NCI-H2107 (cell line): ENCODE measurements at regions not wholly inside any gene's neighbourhood (a gene's known extent, or its start where the extent isn't known, plus 50 kb on each side); places are given as distances from the start of the nearest gene placed in this dataset.

Experiments
- DNase-seq: peaks from one replicate; lab custom pipeline; 2025; lab: John Stamatoyannopoulos, UW

DNA sequence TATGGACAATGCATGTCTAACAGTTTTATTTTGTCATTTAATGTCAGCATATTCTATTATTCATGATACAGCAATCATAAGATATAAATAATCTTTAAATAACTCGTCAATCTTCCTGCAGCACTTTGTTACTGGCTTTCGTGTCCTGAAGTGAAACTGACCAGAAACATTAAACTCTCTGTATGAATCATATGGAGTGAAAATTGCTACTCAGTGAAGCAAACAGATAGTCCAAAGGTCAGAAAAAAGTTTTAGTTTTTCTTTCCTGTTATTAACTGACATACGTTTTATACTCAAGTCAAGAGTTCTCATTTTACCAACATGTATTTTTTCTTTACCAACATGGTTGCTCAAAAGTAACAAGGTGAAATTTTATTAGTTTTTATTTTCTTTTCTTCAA is 106.8 kb upstream of the GALNT5 start:
- DNase-seq = no peak

DNA sequence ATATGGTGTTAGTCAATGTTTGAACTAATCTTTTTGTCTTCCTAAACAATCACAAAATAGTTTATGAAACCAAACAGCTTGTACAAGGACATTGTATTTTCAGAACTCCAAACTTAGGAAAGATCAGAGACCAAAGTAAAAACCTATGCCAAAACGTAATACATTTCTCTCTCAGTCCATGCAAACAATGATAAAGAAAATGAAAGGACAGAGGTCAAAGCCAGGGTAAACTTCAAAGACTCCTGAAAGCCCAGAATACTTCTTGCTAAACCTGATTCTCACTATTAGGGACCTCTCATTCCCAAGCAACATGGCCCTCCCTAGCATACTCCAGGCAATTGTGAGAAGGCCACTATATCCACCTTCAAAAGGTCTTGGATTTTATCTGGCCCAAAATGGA is 105.1 kb upstream of the GALNT5 start:
- no peak for DNase-seq

DNA sequence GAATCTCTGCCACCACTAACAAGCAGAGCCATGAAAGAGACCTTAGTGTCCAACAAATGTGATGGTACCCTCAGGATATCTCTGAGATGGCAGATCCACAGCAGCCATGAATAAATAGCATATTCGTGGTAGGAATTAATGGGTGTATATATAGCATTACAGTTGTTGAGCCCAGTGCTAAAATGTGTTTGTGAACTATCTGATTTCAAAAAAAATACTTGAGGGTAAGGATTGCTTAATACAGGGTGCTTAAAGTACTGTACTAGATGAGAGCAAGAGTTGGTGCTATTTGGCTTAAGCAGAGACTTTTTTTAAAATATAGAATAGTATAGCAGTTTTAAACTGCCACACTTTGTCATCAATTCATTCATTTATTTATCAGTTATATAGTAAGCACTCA is 101.5 kb upstream of the GALNT5 start:
- DNase-seq = no peak

DNA sequence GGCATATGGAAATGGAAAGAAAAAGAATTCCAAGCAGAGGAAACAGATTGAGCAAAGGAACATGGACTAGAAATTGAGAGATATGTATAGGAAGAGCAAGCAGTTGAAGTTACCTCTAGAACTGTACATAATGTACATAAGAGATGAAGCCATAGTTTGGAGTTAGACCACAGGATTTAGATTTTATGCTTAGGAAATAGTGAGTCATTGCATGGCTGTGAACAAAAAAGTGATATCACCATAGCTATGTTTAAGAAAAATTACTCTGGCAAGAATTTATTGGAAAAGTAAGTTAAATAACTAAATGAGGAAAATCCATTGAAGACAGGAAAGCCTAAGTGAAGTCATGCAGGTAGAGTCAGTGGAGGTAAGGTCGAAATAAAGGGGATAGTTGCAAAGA is 99.4 kb upstream of the GALNT5 start:
- no peak for DNase-seq

DNA sequence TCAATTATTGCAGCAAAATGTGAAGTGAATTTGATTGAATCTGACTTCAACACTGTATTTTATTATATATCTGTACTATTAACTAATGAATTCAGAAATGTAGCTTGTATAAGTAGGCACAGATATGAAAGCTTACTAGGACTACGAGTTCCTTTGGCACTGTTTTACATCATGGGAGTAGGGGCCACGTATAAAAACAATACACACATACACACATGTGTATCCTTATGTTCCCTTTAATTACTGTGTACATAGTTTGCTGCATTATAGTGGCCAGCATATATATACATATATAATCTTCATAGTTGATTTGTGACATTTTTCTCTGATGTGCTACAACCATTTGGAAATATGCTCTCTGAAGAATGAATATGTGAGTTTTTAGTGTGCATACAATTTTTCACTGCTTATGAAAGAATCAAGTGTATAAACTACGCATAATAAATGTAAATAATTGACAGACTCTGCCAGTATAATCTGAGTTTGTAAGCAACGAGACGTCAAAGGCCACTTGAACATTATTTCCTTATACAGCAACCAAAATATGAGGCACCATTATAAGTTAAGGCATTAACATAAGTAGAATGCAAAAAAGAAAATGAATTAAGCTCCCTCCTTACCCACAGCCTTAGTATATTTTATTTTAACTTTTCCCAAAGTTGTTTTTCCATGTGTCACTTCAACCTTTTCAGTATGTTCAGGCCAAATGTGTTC is 98.1 kb upstream of the GALNT5 start:
- DNase-seq = no peak

DNA sequence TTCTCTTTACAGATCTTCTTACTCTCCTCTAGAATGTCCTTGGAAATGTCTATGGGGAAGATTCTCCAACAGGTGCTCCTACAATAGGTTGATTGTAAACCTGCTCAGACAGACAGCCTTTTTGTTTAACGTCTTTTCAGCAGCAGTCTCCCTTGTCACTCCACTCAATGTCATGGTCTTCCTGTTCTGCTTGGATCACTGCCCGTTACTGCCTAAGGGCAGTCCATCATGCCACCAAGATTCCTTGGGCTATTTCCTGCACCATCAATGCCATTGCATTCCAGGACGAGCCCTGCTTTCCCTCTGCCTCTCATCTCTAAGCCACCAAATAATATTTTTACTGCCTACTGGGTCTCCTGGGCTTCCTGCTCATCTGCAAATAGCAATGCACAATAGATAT is 97.4 kb upstream of the GALNT5 start:
- no peak for DNase-seq

DNA sequence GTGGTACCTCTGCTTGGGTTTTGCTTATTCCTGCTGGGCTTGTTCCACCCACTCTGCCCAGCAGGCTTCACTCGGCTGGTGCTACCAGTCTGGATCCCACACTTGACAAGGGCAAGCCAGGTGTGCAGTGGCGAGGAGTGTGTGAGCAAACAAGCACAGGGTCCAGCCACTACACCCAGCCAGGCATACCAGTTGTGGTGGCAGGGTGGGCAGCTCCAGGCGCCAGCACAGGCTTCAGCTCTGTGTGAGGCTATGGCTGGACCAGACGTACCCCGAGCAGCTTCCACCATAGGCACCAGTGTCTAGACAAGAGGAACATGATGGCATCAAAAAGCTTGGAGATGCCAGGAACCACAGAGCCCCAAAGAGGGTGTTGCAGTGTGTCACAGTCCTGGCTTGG is 93.1 kb upstream of the GALNT5 start:
- no peak for DNase-seq

DNA sequence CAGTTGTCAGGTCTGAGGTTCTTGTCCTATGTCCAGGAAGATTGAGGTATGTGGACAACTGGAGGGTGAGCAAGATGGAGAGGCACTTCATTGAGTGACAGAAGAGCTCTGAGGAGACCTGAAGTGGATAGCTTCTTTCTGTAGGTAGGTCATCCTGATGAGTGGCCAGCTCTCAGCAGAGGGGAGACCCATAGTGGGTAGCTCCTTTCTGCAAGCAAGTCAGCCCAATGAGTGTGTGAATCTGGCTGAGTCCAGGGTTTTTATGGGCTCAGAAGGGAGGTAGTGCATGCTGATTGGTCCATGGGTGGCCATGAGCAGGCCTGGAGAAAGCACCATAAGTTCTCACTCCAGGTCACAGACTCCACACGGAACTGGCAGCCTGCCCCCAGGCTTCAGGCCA is 92.6 kb upstream of the GALNT5 start:
- DNase-seq = no peak

DNA sequence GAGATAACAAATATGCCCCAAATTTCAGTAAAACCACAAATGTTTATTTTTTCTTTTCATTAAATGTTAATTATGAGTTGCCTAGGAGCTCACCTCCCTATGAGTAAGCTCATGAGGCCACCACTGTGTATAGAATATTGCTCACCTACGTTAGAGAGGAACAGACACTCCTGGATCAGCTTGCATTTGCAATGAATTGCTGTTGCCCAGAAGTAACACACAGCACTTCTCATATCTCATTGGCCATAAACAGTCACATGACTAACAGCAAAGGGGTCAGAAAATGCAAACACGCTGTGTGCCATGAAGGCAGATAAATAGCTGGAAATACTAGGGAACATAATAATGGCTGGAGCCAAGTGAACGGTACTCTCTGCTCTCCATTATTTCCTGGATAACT is 89.0 kb upstream of the GALNT5 start:
- no peak for DNase-seq

DNA sequence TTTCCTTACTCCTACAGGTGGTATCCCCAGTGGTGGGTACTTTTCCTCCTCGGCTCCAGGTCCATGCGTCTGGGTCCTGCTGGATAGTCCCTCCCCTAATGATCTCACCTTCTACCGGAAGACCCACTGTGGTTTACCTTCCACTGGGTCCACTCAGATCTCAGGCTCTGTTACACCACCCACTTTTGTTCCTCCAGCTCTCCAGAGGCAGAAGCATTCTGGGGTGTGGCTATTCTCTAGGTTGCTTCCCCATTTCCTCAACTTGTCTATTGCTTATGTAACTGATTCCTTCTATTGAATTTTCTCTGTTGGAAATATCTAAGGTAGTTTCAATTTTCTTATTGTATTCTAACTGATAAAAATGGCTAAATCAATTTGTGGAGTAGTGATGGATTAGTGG is 87.6 kb upstream of the GALNT5 start:
- no peak for DNase-seq

DNA sequence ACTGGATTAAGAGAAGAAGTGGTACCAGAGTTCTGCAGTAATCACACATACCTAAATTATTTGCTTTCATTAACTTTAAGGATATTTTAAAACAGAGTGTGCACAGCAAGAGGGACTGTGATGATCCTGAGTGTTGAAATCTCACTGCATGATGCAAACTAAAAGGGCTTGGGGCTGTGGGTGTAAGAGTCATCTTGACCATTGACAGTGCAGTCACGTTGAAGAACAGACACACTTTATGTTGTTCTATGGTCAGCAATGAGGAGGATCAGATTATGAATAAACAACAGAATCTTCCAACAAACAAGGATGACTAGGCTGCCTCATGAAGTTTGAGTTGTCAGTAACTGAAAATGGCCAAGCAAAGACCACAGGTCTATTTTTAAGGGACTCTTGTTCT is 87.2 kb upstream of the GALNT5 start:
- no peak for DNase-seq

DNA sequence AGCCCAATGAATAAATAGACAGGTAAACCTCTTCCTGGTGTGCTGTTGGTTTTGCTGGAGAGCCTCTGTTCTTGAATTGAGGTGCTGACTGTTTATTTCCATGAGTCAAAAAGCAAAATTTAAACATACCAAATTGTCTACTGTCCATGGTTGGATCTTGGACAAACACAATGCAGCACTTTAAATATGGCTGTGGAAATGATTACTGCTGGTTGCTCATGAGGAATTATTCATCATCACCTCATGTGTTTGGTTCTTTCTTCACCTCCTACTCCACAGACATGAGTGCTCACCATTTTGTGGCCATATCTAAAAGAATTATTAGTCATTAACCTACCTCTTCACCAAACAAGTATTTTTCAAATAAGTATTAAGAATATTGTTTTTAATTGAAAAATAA is 85.3 kb upstream of the GALNT5 start:
- DNase-seq = no peak

DNA sequence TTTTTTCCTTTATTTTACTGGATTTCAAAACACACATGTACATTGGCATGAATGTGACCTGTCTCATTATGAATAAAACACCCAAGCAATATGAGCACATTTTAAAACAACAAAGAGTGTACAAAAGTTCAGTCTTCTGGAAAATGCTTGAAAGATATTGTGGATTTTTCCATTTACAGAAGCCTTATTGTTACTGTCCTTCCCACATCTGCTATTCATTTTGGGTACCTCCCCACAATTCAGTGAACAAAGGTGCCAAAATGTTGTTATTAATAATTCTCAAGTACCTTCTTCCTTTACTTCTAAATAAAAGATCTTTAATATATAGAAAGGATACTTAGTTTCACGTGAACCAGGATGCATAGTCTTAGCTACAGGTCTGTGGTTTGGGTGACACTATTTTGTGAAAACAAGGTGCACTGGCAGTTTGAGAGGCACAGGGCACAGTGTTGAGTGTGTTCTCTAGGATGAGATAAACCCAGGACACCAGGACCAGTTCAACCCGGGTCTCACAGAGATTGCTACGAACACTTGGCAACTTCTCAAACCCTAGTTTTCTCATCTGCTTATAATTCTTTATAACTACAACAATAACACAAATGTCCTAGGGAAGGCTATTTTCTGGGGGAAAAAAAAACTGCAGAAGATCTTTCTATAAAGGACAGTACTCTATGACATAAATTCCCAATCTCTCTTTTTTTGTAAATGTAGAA is 84.5 kb upstream of the GALNT5 start:
- DNase-seq = no peak

DNA sequence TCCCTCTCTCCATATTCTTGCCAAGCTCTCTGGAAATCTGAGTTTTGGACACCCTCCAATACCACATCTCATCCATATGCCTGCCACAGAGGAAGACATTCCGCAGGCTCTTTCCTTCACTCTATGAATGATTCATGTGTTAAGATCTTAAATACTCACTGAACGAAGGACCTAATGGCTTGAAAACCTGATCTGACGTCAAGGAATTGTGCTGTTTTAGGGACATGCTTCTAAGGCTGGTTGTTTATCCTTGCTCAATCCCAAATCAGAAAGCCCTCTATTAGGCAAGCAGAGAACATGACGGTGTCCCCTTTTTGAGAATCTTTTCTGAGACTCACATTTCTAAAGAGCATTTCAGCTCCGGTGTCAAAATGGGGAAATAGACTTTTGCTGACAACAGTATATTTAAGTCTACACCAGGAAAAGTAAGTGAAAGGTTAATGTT is 83.7 kb upstream of the GALNT5 start:
- no peak for DNase-seq

DNA sequence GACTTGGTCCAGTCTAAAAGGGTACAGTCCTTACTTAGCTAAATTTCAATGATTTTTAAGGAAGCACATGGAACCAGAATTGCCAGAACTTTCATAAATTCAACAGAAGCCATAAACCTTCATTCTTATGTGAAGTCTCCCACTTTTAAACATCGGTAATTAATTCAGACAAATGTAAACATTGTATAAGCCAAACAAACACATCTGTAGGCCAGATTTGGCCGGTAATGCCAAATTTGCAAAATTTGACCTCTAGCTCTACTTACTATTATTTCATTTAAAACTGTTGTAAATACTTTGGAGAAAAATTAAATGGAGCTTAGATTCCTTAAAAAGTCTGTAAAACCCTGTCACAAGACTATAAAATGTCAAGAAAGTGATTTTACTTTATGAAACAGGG is 83.2 kb upstream of the GALNT5 start:
- no peak for DNase-seq

DNA sequence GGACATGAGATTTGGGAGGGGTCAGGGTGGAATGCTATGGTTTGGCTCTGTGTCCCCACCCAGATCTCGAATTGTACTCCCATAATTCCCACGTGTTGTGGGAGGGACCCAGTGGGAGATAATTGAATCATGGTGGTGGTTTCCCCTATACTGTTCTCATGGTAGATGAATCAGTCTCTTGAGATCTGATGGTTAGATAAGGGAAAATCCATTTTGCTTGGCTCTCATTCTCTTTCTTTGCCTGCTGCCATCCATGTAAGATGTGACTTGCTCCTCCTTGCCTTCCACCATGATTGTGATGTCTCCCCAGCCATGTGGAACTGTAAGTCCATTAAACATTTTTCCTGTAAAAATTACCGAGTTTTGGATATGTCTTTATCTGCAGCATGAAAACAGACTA is 80.9 kb upstream of the GALNT5 start:
- DNase-seq = no peak

DNA sequence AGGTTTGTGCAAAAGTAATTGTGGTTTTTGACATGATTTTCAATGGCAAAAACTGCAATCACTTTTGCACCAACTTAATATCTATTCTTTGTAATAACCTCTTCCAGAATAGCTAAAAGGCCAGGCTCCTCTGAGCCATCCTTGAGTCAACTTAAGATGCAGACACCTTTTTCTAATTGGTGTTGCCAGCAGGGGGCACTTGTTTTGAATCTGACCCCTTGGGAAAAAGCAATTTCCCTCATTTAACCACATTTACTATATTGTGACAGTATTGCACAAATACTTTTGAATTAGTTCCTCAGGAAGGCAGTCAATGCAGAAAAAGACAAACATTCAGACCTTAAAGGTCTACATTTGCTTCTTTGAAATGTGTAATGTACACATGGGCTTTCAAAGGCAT is 78.6 kb upstream of the GALNT5 start:
- DNase-seq = no peak

DNA sequence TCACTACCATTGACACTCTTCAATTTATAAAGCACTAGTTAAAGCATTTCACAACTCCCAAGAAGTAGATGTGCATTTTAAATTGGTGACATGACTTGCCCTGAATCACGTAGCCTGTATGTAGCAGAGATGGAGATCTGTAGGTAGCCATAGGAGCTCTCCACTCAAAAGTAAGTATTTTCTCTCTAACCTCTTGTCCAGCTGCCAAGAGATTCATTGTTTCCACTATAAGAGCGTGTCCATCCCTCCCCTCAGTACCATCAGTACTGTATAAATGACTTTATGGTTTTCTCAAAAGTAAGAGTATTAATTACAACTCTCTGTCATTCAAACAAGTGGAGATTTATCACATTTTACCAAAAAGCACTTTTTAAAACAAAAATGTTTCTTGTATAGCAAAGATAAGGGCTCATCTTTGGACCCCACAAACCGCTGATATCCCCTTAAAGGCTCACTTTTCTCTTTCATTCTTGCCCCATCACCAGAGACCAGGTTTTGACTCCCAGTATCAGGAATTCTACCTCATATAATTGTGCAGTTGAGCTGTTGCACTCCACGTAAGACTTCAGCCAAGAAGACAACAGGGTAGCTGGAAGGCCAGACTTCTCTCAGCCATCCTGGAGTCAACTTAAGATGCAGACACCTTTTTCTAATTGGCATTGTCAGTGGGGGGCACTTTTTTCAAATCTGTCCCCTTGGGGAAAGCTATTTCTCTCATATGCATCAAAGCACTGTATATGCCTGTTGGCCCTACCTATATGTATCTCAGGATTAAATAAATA is 78.0 kb upstream of the GALNT5 start:
- no peak for DNase-seq

DNA sequence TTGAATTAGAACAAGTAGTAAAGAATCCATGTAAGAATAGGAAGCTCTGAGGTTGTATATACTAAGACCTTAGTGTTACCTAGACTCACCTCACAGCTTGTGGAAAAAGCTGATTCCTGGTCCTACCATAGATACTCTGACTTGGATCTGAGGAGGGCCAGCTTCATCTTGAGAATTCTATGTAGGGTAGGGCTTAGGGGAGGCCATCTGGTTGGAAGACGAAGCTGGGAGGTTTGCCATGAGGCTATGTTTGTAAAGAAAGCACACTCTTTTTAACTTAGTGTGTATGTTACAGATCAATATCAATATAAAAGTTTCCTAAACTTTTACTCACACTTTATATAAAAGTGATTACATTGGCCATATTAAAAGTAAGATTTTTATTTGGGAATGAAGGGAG is 77.1 kb upstream of the GALNT5 start:
- DNase-seq = no peak

DNA sequence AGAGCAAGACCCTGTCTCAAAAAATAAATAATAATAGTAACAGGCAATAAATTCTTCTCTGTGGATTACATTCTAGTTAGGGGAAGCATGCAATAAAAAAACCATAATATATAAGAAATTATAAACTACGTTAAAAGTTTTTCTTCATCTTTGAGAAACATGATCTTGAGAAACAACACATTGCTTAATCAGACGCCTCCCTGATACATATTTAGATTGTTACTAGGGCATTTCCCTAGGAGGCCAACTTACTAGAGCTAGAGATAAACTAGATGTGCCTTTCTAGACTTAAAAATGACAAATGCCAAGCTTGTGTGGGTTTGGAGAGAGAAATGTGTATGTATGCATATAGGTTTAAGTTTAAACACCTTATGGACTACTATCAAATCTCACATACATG is 76.3 kb upstream of the GALNT5 start:
- no peak for DNase-seq

DNA sequence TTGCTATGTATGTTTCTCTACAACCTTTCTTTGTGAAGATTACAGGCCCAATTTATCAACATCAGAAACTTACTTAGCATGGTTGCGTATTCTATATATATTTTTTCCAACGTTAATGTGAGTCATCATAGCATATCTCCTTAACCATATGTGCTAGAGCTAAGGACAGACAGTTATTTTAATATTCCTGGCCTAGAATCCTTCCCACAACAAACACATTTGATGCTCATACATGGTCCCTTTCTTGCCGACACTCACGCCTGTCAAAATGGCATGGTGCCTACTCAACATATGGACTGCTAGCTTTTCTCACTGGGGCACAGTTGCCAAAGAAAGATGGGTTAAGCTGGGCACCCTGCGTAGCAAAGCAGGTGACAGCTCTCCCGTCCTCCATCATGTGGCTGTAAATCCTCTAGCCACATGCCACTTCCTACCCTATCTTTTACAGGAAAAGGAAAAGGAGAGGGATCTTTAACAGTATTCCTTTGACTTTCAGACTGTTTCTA is 75.2 kb upstream of the GALNT5 start:
- no peak for DNase-seq

DNA sequence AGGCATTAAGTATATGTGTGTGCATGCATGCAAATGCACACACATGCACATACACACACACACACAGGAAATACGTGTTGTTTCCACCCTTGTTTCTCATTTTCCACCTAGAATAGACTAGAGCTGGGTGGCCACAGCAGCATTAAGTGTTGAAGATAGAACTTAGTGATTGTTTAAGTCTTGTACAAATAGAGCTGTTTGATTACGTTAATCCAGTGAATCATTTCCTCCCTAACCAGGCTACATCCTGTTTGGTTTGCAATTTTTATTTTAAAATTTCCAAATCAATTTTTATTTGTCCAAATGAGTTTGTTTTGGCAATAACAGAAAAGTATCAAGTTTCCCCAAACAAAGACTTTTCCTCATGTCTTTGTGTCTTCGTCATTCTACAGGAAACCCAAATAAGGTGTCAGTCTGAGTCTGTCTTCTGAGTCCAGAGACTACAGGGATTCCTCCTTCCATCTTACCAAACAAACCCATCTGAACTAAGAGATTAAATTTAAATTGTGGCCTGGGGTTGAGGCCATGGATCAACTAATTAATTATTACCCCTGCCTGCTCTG is 74.6 kb upstream of the GALNT5 start:
- no peak for DNase-seq
